ENCODE measurements at regions not wholly inside any gene's neighbourhood (a gene's known extent, or its start where the extent isn't known, plus 50 kb on each side); places are given as distances from the start of the nearest gene placed in this dataset.

DNA sequence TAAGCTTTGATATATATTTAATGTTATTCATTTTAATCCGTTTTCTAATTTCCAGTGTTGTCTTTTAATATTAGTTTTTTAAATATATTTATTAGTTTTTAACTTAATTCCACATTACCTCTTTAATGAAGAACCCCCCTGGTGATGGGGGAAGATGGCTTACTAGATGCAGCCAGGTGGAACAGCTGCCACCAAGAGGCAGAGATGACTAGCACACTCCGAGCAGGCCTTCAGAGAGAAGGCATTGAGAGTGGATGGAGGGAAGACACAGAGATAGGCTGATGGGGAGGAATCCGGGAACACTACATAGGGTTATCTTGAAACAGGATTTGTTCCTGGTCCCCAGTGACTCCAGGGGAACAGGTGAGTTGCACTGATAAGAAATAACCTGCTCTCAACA lies 771.6 kb downstream of the LRFN5 start:
- Histone ChIP-seq H3K27ac (ENCODE audit: low read depth, low read length) (no peak overlapping the region), H3K4me1 (ENCODE audit: control insufficient read depth, insufficient read depth, low read length) (no peaks in the 10 kb centered on the region), H3K9ac (ENCODE audit: low read depth, low read length) (no peak overlapping the region), H3K4me3 (ENCODE audit: low read depth, low read length) (no peak overlapping the region), H3K9me3 (ENCODE audit: control insufficient read depth, insufficient read depth, low read length) (no peaks in the 10 kb centered on the region), H3K27me3 (ENCODE audit: control insufficient read depth, insufficient read depth, low read length) (no peaks in the 10 kb centered on the region), H3K36me3 (ENCODE audit: control insufficient read depth, insufficient read depth, low read length) (no peaks in the 10 kb centered on the region)

DNA sequence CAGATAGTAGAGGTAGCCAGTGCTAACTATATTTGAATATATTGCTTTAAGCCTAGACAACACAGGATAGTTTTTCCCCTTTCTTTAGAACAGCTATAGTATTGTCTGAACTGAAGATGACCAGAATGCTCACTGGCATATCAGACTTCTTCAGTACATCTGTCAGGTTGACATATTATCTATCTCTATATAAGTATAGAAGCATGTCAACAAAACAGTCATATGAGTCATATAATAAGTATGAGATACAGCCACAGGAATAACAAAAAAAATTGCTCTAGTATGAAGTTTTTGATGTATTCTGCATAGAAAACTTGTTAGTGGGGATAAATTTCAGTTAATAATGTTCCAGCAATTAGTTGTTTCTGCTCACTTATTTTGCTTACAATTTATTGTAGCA lies 767.7 kb downstream of the LRFN5 start:
- Histone ChIP-seq H3K27me3 (ENCODE audit: control insufficient read depth, insufficient read depth, low read length) (no peaks in the 10 kb centered on the region), H3K9me3 (ENCODE audit: control insufficient read depth, insufficient read depth, low read length) (no peaks in the 10 kb centered on the region), H3K4me1 (ENCODE audit: control insufficient read depth, insufficient read depth, low read length) (no peaks in the 10 kb centered on the region), H3K4me3 (ENCODE audit: low read depth, low read length) (no peak overlapping the region), H3K9ac (ENCODE audit: low read depth, low read length) (no peak overlapping the region), H3K27ac (ENCODE audit: low read depth, low read length) (no peak overlapping the region), H3K36me3 (ENCODE audit: control insufficient read depth, insufficient read depth, low read length) (no peaks in the 10 kb centered on the region)

DNA sequence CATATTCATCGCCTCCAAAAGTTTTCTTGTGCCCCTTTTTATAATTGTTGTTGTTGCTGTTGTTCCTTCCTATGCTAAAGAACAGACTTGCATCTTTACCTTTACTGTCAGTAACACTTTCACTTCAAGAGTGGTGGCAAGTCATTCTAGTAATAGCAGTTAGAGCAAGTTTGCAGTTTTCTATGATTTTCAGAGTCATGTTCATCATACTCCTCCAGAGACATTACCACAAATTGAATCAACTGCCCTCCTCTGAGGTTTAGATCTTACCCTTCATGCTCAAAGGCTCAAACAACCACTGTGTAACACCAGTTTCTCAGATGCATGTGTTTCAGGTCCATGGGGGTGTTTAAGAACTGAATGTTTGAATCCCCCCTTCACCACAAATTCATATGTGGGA lies 763.4 kb downstream of the LRFN5 start:
- no peaks in the 10 kb centered on the region for H3K27me3 ChIP-seq (ENCODE audit: control insufficient read depth, insufficient read depth, low read length)
- H3K9me3 ChIP-seq (ENCODE audit: control insufficient read depth, insufficient read depth, low read length): no peaks in the 10 kb centered on the region
- H3K27ac ChIP-seq (ENCODE audit: low read depth, low read length): no peak overlapping the region

DNA sequence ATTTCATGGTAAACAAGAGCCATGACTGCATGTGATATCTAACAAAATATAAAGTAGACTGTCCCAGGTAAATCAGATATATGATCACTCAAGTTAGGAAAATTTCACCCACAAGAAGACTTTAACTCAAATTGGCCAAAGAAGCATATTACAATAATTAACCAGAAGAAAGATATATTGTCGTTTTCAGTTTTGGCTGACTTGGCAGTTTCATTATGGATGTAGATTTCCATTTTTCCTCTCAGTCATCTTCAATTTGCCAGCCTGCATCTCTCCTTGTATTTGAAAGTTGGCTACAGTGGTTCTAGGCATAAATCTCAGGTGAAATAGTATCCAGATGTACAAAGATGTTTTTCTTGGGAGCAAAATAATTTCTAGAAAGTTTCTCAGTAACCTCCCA lies 761.6 kb downstream of the LRFN5 start:
- H3K9ac ChIP-seq (ENCODE audit: low read depth, low read length): no peak overlapping the region
- no peak overlapping the region for H3K27ac ChIP-seq (ENCODE audit: low read depth, low read length)
- H3K27me3 ChIP-seq (ENCODE audit: control insufficient read depth, insufficient read depth, low read length): no peaks in the 10 kb centered on the region
- no peak overlapping the region for H3K4me3 ChIP-seq (ENCODE audit: low read depth, low read length)
- no peaks in the 10 kb centered on the region for H3K9me3 ChIP-seq (ENCODE audit: control insufficient read depth, insufficient read depth, low read length)
- H3K4me1 ChIP-seq (ENCODE audit: control insufficient read depth, insufficient read depth, low read length): no peaks in the 10 kb centered on the region
- H3K36me3 ChIP-seq (ENCODE audit: control insufficient read depth, insufficient read depth, low read length): no peaks in the 10 kb centered on the region

More for the DNA sequence above, 763.4 kb downstream of the LRFN5 start:
- no peaks in the 10 kb centered on the region for H3K4me1 ChIP-seq (ENCODE audit: control insufficient read depth, insufficient read depth, low read length)
- no peak overlapping the region for H3K4me3 ChIP-seq (ENCODE audit: low read depth, low read length)
- no peaks in the 10 kb centered on the region for H3K36me3 ChIP-seq (ENCODE audit: control insufficient read depth, insufficient read depth, low read length)
- H3K9ac ChIP-seq (ENCODE audit: low read depth, low read length): no peak overlapping the region

DNA sequence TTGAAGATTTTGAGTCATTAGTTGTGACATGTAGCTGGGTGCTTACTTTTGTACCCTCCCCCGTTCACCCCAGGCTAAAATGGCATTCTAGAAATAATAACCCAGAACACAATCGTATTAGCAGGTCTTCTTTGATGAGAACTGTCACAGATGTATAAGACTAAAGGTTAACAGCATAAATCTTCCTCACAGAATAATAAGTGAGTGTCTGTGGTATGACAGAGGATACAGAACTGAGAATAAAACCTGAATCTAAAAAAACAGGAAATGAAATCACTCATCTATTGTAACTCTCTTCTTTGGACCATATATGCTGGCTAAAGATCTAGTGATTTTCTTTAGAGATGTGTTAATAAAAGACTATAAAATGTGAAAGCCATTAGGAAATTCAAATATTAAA lies 746.6 kb downstream of the LRFN5 start:
- Histone ChIP-seq H3K36me3 (ENCODE audit: control insufficient read depth, insufficient read depth, low read length) (no peaks in the 10 kb centered on the region), H3K27me3 (ENCODE audit: control insufficient read depth, insufficient read depth, low read length) (no peaks in the 10 kb centered on the region), H3K9ac (ENCODE audit: low read depth, low read length) (no peak overlapping the region), H3K4me3 (ENCODE audit: low read depth, low read length) (no peak overlapping the region), H3K27ac (ENCODE audit: low read depth, low read length) (no peak overlapping the region), H3K9me3 (ENCODE audit: control insufficient read depth, insufficient read depth, low read length) (no peaks in the 10 kb centered on the region), H3K4me1 (ENCODE audit: control insufficient read depth, insufficient read depth, low read length) (no peaks in the 10 kb centered on the region)

DNA sequence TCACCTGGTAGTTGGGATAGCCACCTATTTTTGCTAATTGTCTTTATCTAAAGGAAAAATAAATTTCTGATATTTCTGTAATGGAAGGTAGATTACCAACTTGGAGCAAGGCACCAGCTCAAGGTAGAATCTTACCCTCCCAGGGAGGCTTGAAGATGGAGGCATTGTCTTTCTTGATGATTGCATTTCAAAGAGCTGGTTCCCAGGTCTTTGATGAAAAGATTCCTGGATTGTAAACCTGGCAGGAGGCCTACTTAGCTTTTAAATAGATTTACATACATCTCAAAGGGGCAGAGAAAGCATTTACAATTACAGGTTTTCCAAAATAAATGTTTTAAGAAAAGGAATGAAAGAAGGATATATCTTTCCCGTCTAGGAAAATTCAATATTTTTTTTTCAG lies 729.2 kb downstream of the LRFN5 start:
- Histone ChIP-seq H3K36me3 (ENCODE audit: control insufficient read depth, insufficient read depth, low read length) (no peaks in the 10 kb centered on the region), H3K4me3 (ENCODE audit: low read depth, low read length) (no peak overlapping the region), H3K4me1 (ENCODE audit: control insufficient read depth, insufficient read depth, low read length) (peaks cover 19% of the 10 kb centered on the region), H3K9ac (ENCODE audit: low read depth, low read length) (no peak overlapping the region), H3K27ac (ENCODE audit: low read depth, low read length) (no peak overlapping the region), H3K9me3 (ENCODE audit: control insufficient read depth, insufficient read depth, low read length) (no peaks in the 10 kb centered on the region), H3K27me3 (ENCODE audit: control insufficient read depth, insufficient read depth, low read length) (peaks cover 37% of the 10 kb centered on the region)

DNA sequence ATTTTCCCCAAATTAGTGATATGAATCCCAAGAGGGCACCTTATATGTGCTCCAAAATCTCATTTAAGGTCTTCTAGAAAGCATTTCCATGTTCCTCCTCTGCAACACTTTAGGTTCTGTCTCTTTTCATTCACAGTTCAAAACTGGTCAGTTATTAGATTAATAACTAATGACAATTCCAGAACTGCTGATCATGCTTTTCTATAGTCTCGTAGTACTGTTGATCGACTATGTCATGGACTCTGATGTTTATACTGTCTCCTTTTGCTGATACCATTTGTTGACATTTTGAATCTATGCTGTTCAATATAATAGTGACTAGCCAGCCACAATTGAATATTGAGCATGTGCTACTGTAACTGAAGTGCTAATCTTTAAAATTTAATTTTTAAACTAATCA lies 728.3 kb downstream of the LRFN5 start:
- H3K4me1 ChIP-seq (ENCODE audit: control insufficient read depth, insufficient read depth, low read length): peaks cover 19% of the 10 kb centered on the region
- H3K36me3 ChIP-seq (ENCODE audit: control insufficient read depth, insufficient read depth, low read length): no peaks in the 10 kb centered on the region
- no peak overlapping the region for H3K4me3 ChIP-seq (ENCODE audit: low read depth, low read length)
- H3K9ac ChIP-seq (ENCODE audit: low read depth, low read length): no peak overlapping the region
- no peaks in the 10 kb centered on the region for H3K9me3 ChIP-seq (ENCODE audit: control insufficient read depth, insufficient read depth, low read length)
- no peak overlapping the region for H3K27ac ChIP-seq (ENCODE audit: low read depth, low read length)
- H3K27me3 ChIP-seq (ENCODE audit: control insufficient read depth, insufficient read depth, low read length): peaks cover 37% of the 10 kb centered on the region

DNA sequence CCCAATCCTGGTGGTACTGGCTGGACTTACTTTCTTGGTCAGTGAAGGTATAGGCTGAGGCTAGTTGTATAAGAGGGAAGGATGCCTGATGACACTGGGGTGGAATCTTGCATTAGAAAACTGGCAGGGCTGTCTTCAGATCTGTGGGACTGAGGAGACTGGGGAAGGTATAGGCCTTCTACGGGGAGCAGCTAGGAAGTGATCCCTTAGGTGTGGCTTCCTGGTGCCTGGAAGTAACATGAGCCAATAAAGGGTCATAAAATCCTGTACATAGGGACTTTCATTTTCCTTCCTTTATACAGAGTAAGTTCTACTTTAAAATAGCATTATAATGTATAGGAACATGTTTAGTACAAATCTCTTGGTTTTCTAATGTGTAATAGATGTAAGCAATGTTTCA lies 716.8 kb downstream of the LRFN5 start:
- H3K27me3 ChIP-seq (ENCODE audit: control insufficient read depth, insufficient read depth, low read length): no peaks in the 10 kb centered on the region
- no peak overlapping the region for H3K27ac ChIP-seq (ENCODE audit: low read depth, low read length)
- H3K36me3 ChIP-seq (ENCODE audit: control insufficient read depth, insufficient read depth, low read length): no peaks in the 10 kb centered on the region
- no peak overlapping the region for H3K9ac ChIP-seq (ENCODE audit: low read depth, low read length)
- H3K9me3 ChIP-seq (ENCODE audit: control insufficient read depth, insufficient read depth, low read length): peaks cover 26% of the 10 kb centered on the region
- H3K4me3 ChIP-seq (ENCODE audit: low read depth, low read length): no peak overlapping the region
- no peaks in the 10 kb centered on the region for H3K4me1 ChIP-seq (ENCODE audit: control insufficient read depth, insufficient read depth, low read length)

DNA sequence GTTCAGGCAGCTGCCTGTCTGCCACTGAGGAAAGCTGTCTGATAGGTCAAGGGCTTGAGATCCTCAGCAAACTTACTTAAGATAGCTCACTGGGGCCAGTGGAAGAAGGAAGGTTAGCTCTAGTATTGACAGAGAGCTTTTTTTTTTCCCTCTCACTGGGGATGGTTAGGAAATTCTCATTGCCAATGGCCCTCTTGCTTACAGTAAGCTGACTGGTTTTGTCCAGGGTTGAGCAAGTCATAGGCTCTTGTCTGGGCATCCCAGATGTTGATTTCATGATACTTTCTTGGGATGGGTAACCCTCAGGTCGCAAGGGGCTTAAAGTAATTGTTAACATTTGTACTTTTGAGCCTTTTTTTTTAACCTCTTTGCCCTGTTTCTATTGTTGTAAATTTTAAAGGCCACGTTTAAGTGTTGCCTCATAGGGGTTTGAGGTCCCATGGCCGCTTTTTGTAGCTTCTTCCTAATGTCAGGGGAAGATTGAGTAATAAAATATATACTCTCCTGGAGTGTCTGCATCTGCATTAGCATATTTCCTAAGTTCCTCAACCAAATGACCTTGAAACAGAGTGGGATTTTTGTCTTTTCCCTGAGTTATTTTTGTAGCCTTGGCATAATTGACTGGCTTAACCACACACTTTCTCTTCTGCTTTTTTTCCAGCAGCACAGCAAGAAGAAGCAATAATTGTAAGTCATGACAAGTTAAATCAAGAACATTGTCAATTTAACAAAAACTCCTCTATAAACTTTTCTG lies 716.0 kb downstream of the LRFN5 start:
- Histone ChIP-seq H3K9ac (ENCODE audit: low read depth, low read length) (no peak overlapping the region), H3K36me3 (ENCODE audit: control insufficient read depth, insufficient read depth, low read length) (no peaks in the 10 kb centered on the region), H3K27me3 (ENCODE audit: control insufficient read depth, insufficient read depth, low read length) (no peaks in the 10 kb centered on the region), H3K4me3 (ENCODE audit: low read depth, low read length) (no peak overlapping the region), H3K9me3 (ENCODE audit: control insufficient read depth, insufficient read depth, low read length) (peaks cover 26% of the 10 kb centered on the region), H3K4me1 (ENCODE audit: control insufficient read depth, insufficient read depth, low read length) (no peaks in the 10 kb centered on the region), H3K27ac (ENCODE audit: low read depth, low read length) (no peak overlapping the region)

DNA sequence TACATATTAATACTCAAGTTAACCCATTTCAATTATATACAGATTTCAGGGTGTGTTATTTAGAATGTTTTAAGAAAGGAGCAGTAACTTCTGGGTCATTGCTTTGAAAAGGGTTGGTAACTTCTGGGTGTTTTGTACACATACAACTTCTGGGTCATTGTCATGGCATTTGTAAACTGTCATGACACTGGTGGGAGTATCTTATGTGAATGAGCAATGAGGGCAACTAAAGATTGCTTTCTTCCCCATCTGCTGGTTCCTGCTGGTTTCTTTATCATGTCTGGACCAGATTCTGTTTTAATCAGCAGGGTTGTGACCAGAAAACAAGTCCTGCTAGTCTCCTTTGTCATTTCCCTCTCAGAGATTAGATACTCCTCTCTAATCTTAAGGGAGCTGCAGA lies 713.3 kb downstream of the LRFN5 start:
- Histone ChIP-seq H3K9ac (ENCODE audit: low read depth, low read length) (no peak overlapping the region), H3K27me3 (ENCODE audit: control insufficient read depth, insufficient read depth, low read length) (no peaks in the 10 kb centered on the region), H3K4me1 (ENCODE audit: control insufficient read depth, insufficient read depth, low read length) (no peaks in the 10 kb centered on the region), H3K9me3 (ENCODE audit: control insufficient read depth, insufficient read depth, low read length) (peaks cover 22% of the 10 kb centered on the region), H3K36me3 (ENCODE audit: control insufficient read depth, insufficient read depth, low read length) (no peaks in the 10 kb centered on the region), H3K4me3 (ENCODE audit: low read depth, low read length) (no peak overlapping the region), H3K27ac (ENCODE audit: low read depth, low read length) (no peak overlapping the region)

DNA sequence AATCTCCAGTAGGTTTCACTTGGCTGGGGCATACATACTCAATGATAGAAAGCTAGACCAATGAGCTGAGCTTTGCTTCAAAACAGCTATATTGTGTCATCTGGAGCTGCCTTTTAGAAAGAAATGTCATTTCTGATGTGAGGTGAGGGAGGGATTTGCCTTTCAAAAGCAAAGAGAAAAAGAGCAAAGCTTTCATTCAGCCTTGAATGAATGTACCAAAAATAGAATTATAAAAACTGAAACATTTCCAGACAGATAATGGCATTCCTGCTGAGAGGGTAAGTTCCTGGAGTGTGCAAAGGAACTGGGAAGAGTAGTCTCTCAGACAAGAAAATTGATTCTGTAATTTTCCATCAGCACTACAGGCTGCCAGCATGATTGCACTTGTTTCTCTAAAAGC lies 710.0 kb downstream of the LRFN5 start:
- Histone ChIP-seq H3K4me1 (ENCODE audit: control insufficient read depth, insufficient read depth, low read length) (no peaks in the 10 kb centered on the region), H3K9me3 (ENCODE audit: control insufficient read depth, insufficient read depth, low read length) (peaks cover 26% of the 10 kb centered on the region), H3K27ac (ENCODE audit: low read depth, low read length) (no peak overlapping the region), H3K36me3 (ENCODE audit: control insufficient read depth, insufficient read depth, low read length) (no peaks in the 10 kb centered on the region), H3K9ac (ENCODE audit: low read depth, low read length) (no peak overlapping the region), H3K27me3 (ENCODE audit: control insufficient read depth, insufficient read depth, low read length) (no peaks in the 10 kb centered on the region), H3K4me3 (ENCODE audit: low read depth, low read length) (no peak overlapping the region)

All from HUES48 (cell line).